Peyer's patch (tissue), 4 donors: ENCODE measurements at regions not wholly inside any gene's neighbourhood (a gene's known extent, or its start where the extent isn't known, plus 50 kb on each side); places are given as distances from the start of the nearest gene placed in this dataset.

ENCODE experiments used
- DNase-seq, 3 donors: peaks; one replicate each; pipeline ENCODE4 v3.0.0-alpha.2; 2017 to 2019
- H3K27ac ChIP-seq, 4 donors: fragments of 200-600 bp; sonication (generic); one replicate each; pipeline ENCODE4 v1.5.1; 2016 to 2019
- H3K27me3 ChIP-seq, 2 donors: fragments of 200-600 bp; sonication (generic); one replicate each; pipeline ENCODE4 v1.5.1; 2019
- H3K36me3 ChIP-seq, 3 donors: fragments of 200-600 bp; sonication (generic); one replicate each; pipeline ENCODE4 v1.5.1; 2016 to 2019
- H3K4me1 ChIP-seq, 4 donors: fragments of 200-600 bp; sonication (generic); one replicate each; pipeline ENCODE4 v1.5.1; 2016 to 2019
- H3K4me3 ChIP-seq, 4 donors: fragments of 200-600 bp; sonication (generic); 1 replicate in 3 of 4; 2 replicates in 1 of 4; pipeline ENCODE4 v1.5.1; 2016 to 2019; ENCODE audit warnings: mild to moderate bottlenecking in 1 of 4
- H3K9me3 ChIP-seq, 4 donors: fragments of 200-600 bp; sonication (generic); one replicate each; pipeline ENCODE4 v1.5.1; 2016 to 2019; ENCODE audit warnings: mild to moderate bottlenecking in 1 of 4
- CTCF ChIP-seq, 6 experiments: fragments of 450-650 bp in 4 of 6; fragments of 200-600 bp in 2 of 6; sonication (generic) in 1 of 6; IDR thresholded peaks; one replicate each; pipeline ENCODE4 v1.5.1; 2017 to 2019; ENCODE audit warnings: antibody characterized with exemption in 6 of 6, mild to moderate bottlenecking in 3 of 6, moderate library complexity in 1 of 6
- POLR2A ChIP-seq, 2 donors: fragments of 450-650 bp; IDR thresholded peaks; one replicate each; pipeline ENCODE4 v1.5.1; 2017; ENCODE audit warnings: antibody characterized with exemption in 2 of 2, mild to moderate bottlenecking in 2 of 2, moderate library complexity in 2 of 2

- DNase-seq = no peak
- Histone ChIP-seq H3K27ac (no peak overlapping the region), H3K4me3 (no peak overlapping the region), H3K4me1 (no peaks in the 10 kb centered on the region), H3K9me3 (no peaks in the 10 kb centered on the region), H3K36me3 (no peaks in the 10 kb centered on the region), H3K27me3 (no peaks in the 10 kb centered on the region)
- TF ChIP-seq CTCF (IDR thresholded peaks at IDR 0.05) = no peak
- no peak for TF ChIP-seq POLR2A (IDR thresholded peaks at IDR 0.05)
Measured at GRCh38 chr13:104796581-104796980, 1730.4 kb upstream of the SLC10A2 start.

- Histone ChIP-seq H3K36me3 (no peaks in the 10 kb centered on the region), H3K4me3 (no peak overlapping the region), H3K27ac (no peak overlapping the region), H3K9me3 (no peaks in the 10 kb centered on the region), H3K4me1 (no peaks in the 10 kb centered on the region), H3K27me3 (no peaks in the 10 kb centered on the region)
- TF ChIP-seq POLR2A (IDR thresholded peaks at IDR 0.05) = no peak
- DNase-seq = no peak
Measured at GRCh38 chr13:104785952-104786351, 1719.7 kb upstream of the SLC10A2 start.

GRCh38 chr13:104784891-104785290, 1718.7 kb upstream of the SLC10A2 start:
- DNase-seq = no peak
- H3K4me3 ChIP-seq = no peak overlapping the region
- no peak overlapping the region for H3K27ac ChIP-seq
- no peaks in the 10 kb centered on the region for H3K4me1 ChIP-seq
- H3K36me3 ChIP-seq = no peaks in the 10 kb centered on the region
- H3K27me3 ChIP-seq = no peaks in the 10 kb centered on the region
- H3K9me3 ChIP-seq = no peaks in the 10 kb centered on the region
- TF ChIP-seq CTCF (IDR thresholded peaks at IDR 0.05) = no peak
- TF ChIP-seq POLR2A (IDR thresholded peaks at IDR 0.05) = no peak

- no peaks in the 10 kb centered on the region for H3K27me3 ChIP-seq
- no peak for TF ChIP-seq POLR2A (IDR thresholded peaks at IDR 0.05)
- no peak for TF ChIP-seq CTCF (IDR thresholded peaks at IDR 0.05)
- H3K4me1 ChIP-seq = no peaks in the 10 kb centered on the region
- DNase-seq = no peak
- no peak overlapping the region for H3K27ac ChIP-seq
- H3K9me3 ChIP-seq = no peaks in the 10 kb centered on the region
- H3K36me3 ChIP-seq = no peaks in the 10 kb centered on the region
- no peak overlapping the region for H3K4me3 ChIP-seq
Measured at GRCh38 chr13:104782741-104783140, 1716.5 kb upstream of the SLC10A2 start.

- Histone ChIP-seq H3K36me3 (no peaks in the 10 kb centered on the region), H3K4me3 (no peak overlapping the region), H3K4me1 (no peaks in the 10 kb centered on the region), H3K27me3 (no peaks in the 10 kb centered on the region), H3K9me3 (no peaks in the 10 kb centered on the region), H3K27ac (no peak overlapping the region)
- no peak for TF ChIP-seq CTCF (IDR thresholded peaks at IDR 0.05)
- no peak for TF ChIP-seq POLR2A (IDR thresholded peaks at IDR 0.05)
- DNase-seq = no peak
Measured at GRCh38 chr13:104779311-104779993, 1713.2 kb upstream of the SLC10A2 start.

GRCh38 chr13:104773775-104774174, 1707.6 kb upstream of the SLC10A2 start:
- TF ChIP-seq CTCF (IDR thresholded peaks at IDR 0.05) (peak in 3 of 6 experiments; percentile 27 to 34 (median 29)), POLR2A (IDR thresholded peaks at IDR 0.05) (no peak)
- no peak for DNase-seq
- H3K27ac ChIP-seq = no peak overlapping the region
- H3K27me3 ChIP-seq = no peaks in the 10 kb centered on the region
- no peak overlapping the region for H3K4me3 ChIP-seq
- H3K36me3 ChIP-seq = no peaks in the 10 kb centered on the region
- H3K9me3 ChIP-seq = no peaks in the 10 kb centered on the region
- H3K4me1 ChIP-seq = no peaks in the 10 kb centered on the region
